Vagina (tissue), 2 donors: ENCODE measurements at regions not wholly inside any gene's neighbourhood (a gene's known extent, or its start where the extent isn't known, plus 50 kb on each side); places are given as distances from the start of the nearest gene placed in this dataset.

Experiments
- CTCF ChIP-seq, 3 experiments: fragments of 450-650 bp in 2 of 3; fragments of 200-600 bp in 1 of 3; sonication (generic) in 1 of 3; IDR thresholded peaks; one replicate each; pipeline ENCODE4 v1.5.1; 2017 to 2019; ENCODE audit warnings: antibody characterized with exemption in 3 of 3, mild to moderate bottlenecking in 2 of 3, moderate library complexity in 2 of 3
- POLR2AphosphoS5 ChIP-seq, 2 donors: sonication (generic); formaldehyde crosslinking; IDR thresholded peaks; one replicate each; pipeline ENCODE4 v1.9.0; 2017; ENCODE audit warnings: antibody characterized with exemption in 2 of 2, mild to moderate bottlenecking in 2 of 2, low read depth in 1 of 2; ENCODE audit not compliant: insufficient read depth in 1 of 2

GRCh38 chr3:6182909-6183308 lies 678.0 kb upstream of the GRM7 start:
- no peak for TF ChIP-seq POLR2AphosphoS5 (IDR thresholded peaks at IDR 0.05; ENCODE audit: insufficient read depth in 1 of 2, low read depth in 1 of 2)
- no peak for TF ChIP-seq CTCF (IDR thresholded peaks at IDR 0.05)
